ENCODE measurements at regions not wholly inside any gene's neighbourhood (a gene's known extent, or its start where the extent isn't known, plus 50 kb on each side); places are given as distances from the start of the nearest gene placed in this dataset.

DNA sequence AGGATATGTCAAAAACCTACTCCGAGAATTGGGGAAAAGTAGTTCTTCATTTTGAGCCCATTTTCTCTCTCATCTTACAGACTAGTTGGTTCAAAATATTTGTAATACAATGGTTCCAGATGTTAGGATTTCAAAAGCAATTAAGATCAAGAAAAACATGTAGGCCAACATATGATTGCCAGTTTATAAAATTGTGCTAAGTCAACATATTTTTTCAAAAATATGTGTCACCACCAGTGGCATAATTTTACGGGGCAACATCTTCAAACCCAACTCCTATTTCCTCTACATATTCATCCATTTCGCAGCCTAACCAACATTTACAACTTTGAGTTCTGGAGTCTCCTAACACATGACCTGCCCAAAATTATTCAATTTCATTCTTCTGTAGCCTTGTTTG lies 514.5 kb upstream of the TPK1 start:
- no peaks in the 10 kb centered on the region for H4K20me1 ChIP-seq (replicated peaks in 1 of 2; ENCODE audit: control insufficient read depth in 1 of 2, insufficient read depth in 2 of 2, low read length in 2 of 2)
- no peak overlapping the region for H4K5ac ChIP-seq (ENCODE audit: insufficient read length, low read depth, low read length)
- H3K4me2 ChIP-seq (ENCODE audit: insufficient read depth in 1 of 2, low read depth in 2 of 2, low read length in 2 of 2): no peak overlapping the region
- FAIRE-seq: no peak
- 92% methylated on average over 3 of the region's 3 CpGs; no CpG with 5 or more reads in 1 of the 2 experiments for WGBS, 2 experiments (ENCODE audit: extremely low coverage in 1 of 2, insufficient coverage in 1 of 2, insufficient read length in 1 of 2, insufficient replicate concordance in 2 of 2, low coverage in 1 of 2, low lambda C conversion rate in 2 of 2, missing lambda C conversion rate in 1 of 2)
- no peaks in the 10 kb centered on the region for H3K79me1 ChIP-seq (ENCODE audit: low read depth, low read length)
- H3K56ac ChIP-seq (replicated peaks; ENCODE audit: insufficient read length, low read depth, low read length): no peak overlapping the region
- H3K27me3 ChIP-seq (replicated peaks in 1 of 4; ENCODE audit: control insufficient read depth in 3 of 4, extremely low read depth in 1 of 4, insufficient read depth in 3 of 4, low read length in 3 of 4): no peaks in the 10 kb centered on the region
- no peak overlapping the region for H4K8ac ChIP-seq (ENCODE audit: extremely low read depth, insufficient read depth, low read length)
- H3K79me2 ChIP-seq (ENCODE audit: control insufficient read depth in 1 of 2, insufficient read depth in 2 of 2, low read length in 2 of 2): no peaks in the 10 kb centered on the region
- no peak overlapping the region for H2AFZ ChIP-seq (ENCODE audit: low read length)
- ChIA-PET CTCF (ENCODE audit: partially characterized antibody) (interaction anchor here (0.6 kb wide), 1 partner anchor 219 kb away, joined by 3 read pairs; no protein-coding TSS in a partner anchor), POLR2A (ENCODE audit: partially characterized antibody) (no interaction called here)
- no peak overlapping the region for H4K91ac ChIP-seq (replicated peaks; ENCODE audit: insufficient read length, low read length)
- no peak overlapping the region for H2BK15ac ChIP-seq (ENCODE audit: low read length)
- no peak overlapping the region for H2BK120ac ChIP-seq (replicated peaks; ENCODE audit: low read depth, low read length)
- DNase-seq (ENCODE audit: low read depth in 1 of 2, low spot score in 2 of 2): no peak
- H3K23ac ChIP-seq (ENCODE audit: insufficient read length): no peak overlapping the region
- no peak overlapping the region for H3K14ac ChIP-seq (ENCODE audit: insufficient read length)
- no peak for TF ChIP-seq KDM1A (IDR thresholded peaks at IDR 0.05; ENCODE audit: borderline replicate concordance, low read length)
- TF ChIP-seq, protein P1, sequence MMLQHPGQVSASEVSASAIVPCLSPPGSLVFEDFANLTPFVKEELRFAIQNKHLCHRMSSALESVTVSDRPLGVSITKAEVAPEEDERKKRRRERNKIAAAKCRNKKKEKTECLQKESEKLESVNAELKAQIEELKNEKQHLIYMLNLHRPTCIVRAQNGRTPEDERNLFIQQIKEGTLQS (IDR thresholded peaks at IDR 0.05; ENCODE audit: insufficient read depth, low read depth, low read length): no peak
- TF ChIP-seq USF2 (IDR thresholded peaks at IDR 0.05; ENCODE audit: low read length): no peak
- TF ChIP-seq SP2 (IDR thresholded peaks at IDR 0.05; ENCODE audit: low read length): no peak
- no peak for TF ChIP-seq CBX5 (IDR thresholded peaks at IDR 0.05; ENCODE audit: low read depth, low read length)
- H2BK12ac ChIP-seq (ENCODE audit: low read depth, low read length): no peak overlapping the region
- no peaks in the 10 kb centered on the region for H3K36me3 ChIP-seq (ENCODE audit: control insufficient read depth in 2 of 4, insufficient read depth in 4 of 4, low read length in 3 of 4)
- no peaks in the 10 kb centered on the region for H3K4me1 ChIP-seq (replicated peaks in 1 of 4; ENCODE audit: control insufficient read depth in 3 of 4, insufficient read depth in 4 of 4, low read length in 3 of 4)
- no peak overlapping the region for H3K18ac ChIP-seq (ENCODE audit: extremely low read depth, low read length)
- no peak overlapping the region for H3K4ac ChIP-seq (replicated peaks; ENCODE audit: insufficient read length, low read depth, low read length)
- no peak overlapping the region for H3K27ac ChIP-seq (ENCODE audit: low read depth, low read length)
- H3K9me3 ChIP-seq (ENCODE audit: insufficient read depth in 2 of 2, low read depth in 1 of 2, low read length in 1 of 2): 0 out of 4 replicates have a peak, but pooled peaks cover 0 to 5% of the 10 kb centered on the region in 2 experiments
- no peak overlapping the region for H3K9ac ChIP-seq (replicated peaks in 1 of 4; ENCODE audit: extremely low read depth in 1 of 4, low read depth in 3 of 4, low read length in 3 of 4)
- no peak overlapping the region for H2AK5ac ChIP-seq (ENCODE audit: low read depth, low read length)
- H3K23me2 ChIP-seq (ENCODE audit: low read depth, low read length): no peaks in the 10 kb centered on the region
- H2BK5ac ChIP-seq (ENCODE audit: low read depth, low read length): no peak overlapping the region
- H2BK20ac ChIP-seq (ENCODE audit: low read length): no peak overlapping the region
- H3K4me3 ChIP-seq (ENCODE audit: extremely low read depth in 1 of 4, insufficient read depth in 2 of 4, low read depth in 3 of 4, low read length in 4 of 4): no peak overlapping the region
